ENCODE measurements at regions not wholly inside any gene's neighbourhood (a gene's known extent, or its start where the extent isn't known, plus 50 kb on each side); places are given as distances from the start of the nearest gene placed in this dataset.

- H3K9ac ChIP-seq (ENCODE audit: low read length) = no peak overlapping the region
- H3K27me3 ChIP-seq (ENCODE audit: low read depth, low read length) = no peaks in the 10 kb centered on the region
- H3K36me3 ChIP-seq (replicated peaks; ENCODE audit: low read depth, low read length) = no peaks in the 10 kb centered on the region
- no peaks in the 10 kb centered on the region for H3K9me3 ChIP-seq (ENCODE audit: insufficient read depth, low read length)
- no peak overlapping the region for H3K27ac ChIP-seq (ENCODE audit: low read length)
- H3K4me1 ChIP-seq (ENCODE audit: low read length) = no peaks in the 10 kb centered on the region
- no peak for TF ChIP-seq CTCF (IDR thresholded peaks at IDR 0.05; ENCODE audit: low read depth, low read length)
- no peak for TF ChIP-seq EZH2phosphoT487 (IDR thresholded peaks at IDR 0.05; ENCODE audit: low read depth)
- no peak overlapping the region for H3K4me3 ChIP-seq (ENCODE audit: low read length)
- no peaks in the 10 kb centered on the region for H4K20me1 ChIP-seq (ENCODE audit: insufficient read depth, low read length)
- no peak overlapping the region for H2AFZ ChIP-seq (ENCODE audit: low read depth, low read length)
- H3K79me2 ChIP-seq (ENCODE audit: low read length) = no peaks in the 10 kb centered on the region
- no peak overlapping the region for H3K4me2 ChIP-seq (ENCODE audit: low read length)
Observed at GRCh38 chr1:55650444-55650843, 435.3 kb upstream of the USP24 start.

- Histone ChIP-seq H3K79me2 (ENCODE audit: low read length) (no peaks in the 10 kb centered on the region), H3K4me3 (ENCODE audit: low read length) (no peak overlapping the region), H4K20me1 (ENCODE audit: insufficient read depth, low read length) (no peaks in the 10 kb centered on the region), H3K27ac (ENCODE audit: low read length) (no peak overlapping the region), H3K9me3 (ENCODE audit: insufficient read depth, low read length) (no peaks in the 10 kb centered on the region), H3K36me3 (replicated peaks; ENCODE audit: low read depth, low read length) (no peaks in the 10 kb centered on the region), H2AFZ (ENCODE audit: low read depth, low read length) (no peak overlapping the region), H3K9ac (ENCODE audit: low read length) (no peak overlapping the region), H3K4me2 (ENCODE audit: low read length) (no peak overlapping the region), H3K27me3 (ENCODE audit: low read depth, low read length) (no peaks in the 10 kb centered on the region), H3K4me1 (ENCODE audit: low read length) (peaks cover 5% of the 10 kb centered on the region; the same call in 1 of the 2 replicates)
- no peak for TF ChIP-seq EZH2phosphoT487 (IDR thresholded peaks at IDR 0.05; ENCODE audit: low read depth)
- TF ChIP-seq CTCF (IDR thresholded peaks at IDR 0.05; ENCODE audit: low read depth, low read length) = no peak
Observed at GRCh38 chr1:55646181-55646580, 431.0 kb upstream of the USP24 start.

- TF ChIP-seq CTCF (IDR thresholded peaks at IDR 0.05; ENCODE audit: low read depth, low read length) (no peak), EZH2phosphoT487 (IDR thresholded peaks at IDR 0.05; ENCODE audit: low read depth) (no peak)
- Histone ChIP-seq H3K79me2 (ENCODE audit: low read length) (no peaks in the 10 kb centered on the region), H3K9me3 (ENCODE audit: insufficient read depth, low read length) (no peaks in the 10 kb centered on the region), H3K4me1 (ENCODE audit: low read length) (peaks cover 10% of the 10 kb centered on the region), H3K27me3 (ENCODE audit: low read depth, low read length) (no peaks in the 10 kb centered on the region), H3K36me3 (replicated peaks; ENCODE audit: low read depth, low read length) (no peaks in the 10 kb centered on the region), H3K9ac (ENCODE audit: low read length) (no peak overlapping the region), H4K20me1 (ENCODE audit: insufficient read depth, low read length) (no peaks in the 10 kb centered on the region), H3K4me2 (ENCODE audit: low read length) (no peak overlapping the region), H3K4me3 (ENCODE audit: low read length) (no peak overlapping the region), H2AFZ (ENCODE audit: low read depth, low read length) (no peak overlapping the region), H3K27ac (ENCODE audit: low read length) (no peak overlapping the region)
Observed at GRCh38 chr1:55645270-55645669, 430.1 kb upstream of the USP24 start.

GRCh38 chr1:55641947-55642346 is 426.8 kb upstream of the USP24 start:
- H2AFZ ChIP-seq (ENCODE audit: low read depth, low read length) = 0 out of 2 replicates have a peak overlapping the region, but pooled peaks have one; percentile 99
- H3K27ac ChIP-seq (ENCODE audit: low read length) = no peak overlapping the region
- no peaks in the 10 kb centered on the region for H3K9me3 ChIP-seq (ENCODE audit: insufficient read depth, low read length)
- H3K4me3 ChIP-seq (ENCODE audit: low read length) = no peak overlapping the region
- H3K27me3 ChIP-seq (ENCODE audit: low read depth, low read length) = no peaks in the 10 kb centered on the region
- H3K9ac ChIP-seq (ENCODE audit: low read length) = no peak overlapping the region
- TF ChIP-seq EZH2phosphoT487 (IDR thresholded peaks at IDR 0.05; ENCODE audit: low read depth) (no peak), CTCF (IDR thresholded peaks at IDR 0.05; ENCODE audit: low read depth, low read length) (no peak)
- H3K36me3 ChIP-seq (replicated peaks; ENCODE audit: low read depth, low read length) = no peaks in the 10 kb centered on the region
- no peaks in the 10 kb centered on the region for H3K79me2 ChIP-seq (ENCODE audit: low read length)
- no peak overlapping the region for H3K4me2 ChIP-seq (ENCODE audit: low read length)
- H4K20me1 ChIP-seq (ENCODE audit: insufficient read depth, low read length) = no peaks in the 10 kb centered on the region
- peaks cover 10% of the 10 kb centered on the region for H3K4me1 ChIP-seq (ENCODE audit: low read length)

Data from OCI-LY3 (cell line).